GM21737 (cell line): ENCODE measurements at regions not wholly inside any gene's neighbourhood (a gene's known extent, or its start where the extent isn't known, plus 50 kb on each side); places are given as distances from the start of the nearest gene placed in this dataset.
"Not testable (repeated sequence)": the region's sequence is repeated elsewhere in the genome, so short reads cannot be mapped to it uniquely, and the experiment has no call there.

ENCODE experiments used
- ATAC-seq: cut with Tn5 transposase; IDR thresholded peaks from one replicate; pipeline ENCODE4 v1.9.1; 2021; ENCODE audit warnings: mild to moderate bottlenecking, moderate library complexity; ENCODE audit not compliant: unreplicated experiment

GRCh38 chr18:30839056-30839561 is 203.4 kb downstream of the DSC3 start:
- ATAC-seq, result not testable (repeated sequence)

DNA sequence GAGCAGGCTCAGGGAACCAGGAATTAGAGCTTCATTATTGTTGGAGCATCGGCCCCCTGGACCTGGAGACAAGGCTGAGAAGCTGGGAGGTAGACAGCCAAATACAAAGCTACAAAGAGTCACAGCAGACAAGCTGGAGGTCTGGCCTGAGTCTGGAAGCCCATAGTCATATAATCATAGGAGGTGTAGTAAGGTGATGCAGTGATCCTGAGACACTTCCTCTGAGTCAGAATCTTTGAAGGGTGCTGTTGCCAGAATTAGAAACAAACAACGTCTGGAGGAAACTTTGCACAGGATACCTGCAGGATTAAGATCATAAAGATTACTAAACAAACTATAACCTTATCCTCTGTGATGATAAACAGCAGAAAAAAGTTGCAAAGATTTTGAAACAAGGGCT is 213.8 kb downstream of the DSC3 start:
- ATAC-seq, result no peak

GRCh38 chr18:30819619-30820018 is 222.9 kb downstream of the DSC3 start:
- no peak for ATAC-seq

DNA sequence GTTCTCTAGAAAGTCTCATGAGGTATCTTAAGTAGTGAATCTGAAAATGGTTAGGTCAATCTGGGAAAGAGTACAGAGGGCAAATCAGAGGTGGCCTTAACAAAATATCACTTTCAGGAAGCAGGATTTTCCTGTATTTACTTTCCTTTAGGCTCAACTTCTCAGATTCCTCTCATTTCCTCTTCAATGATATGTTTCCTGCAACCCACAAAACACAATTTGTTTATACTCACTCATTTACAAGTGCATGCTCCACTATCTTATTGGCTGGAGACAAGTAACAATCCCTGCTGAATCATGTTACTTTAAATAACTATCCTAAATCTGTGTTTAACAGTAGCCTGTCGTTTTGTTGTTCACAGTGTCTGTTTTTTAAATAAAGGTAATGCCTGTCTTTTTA is 228.1 kb downstream of the DSC3 start:
- no peak for ATAC-seq

DNA sequence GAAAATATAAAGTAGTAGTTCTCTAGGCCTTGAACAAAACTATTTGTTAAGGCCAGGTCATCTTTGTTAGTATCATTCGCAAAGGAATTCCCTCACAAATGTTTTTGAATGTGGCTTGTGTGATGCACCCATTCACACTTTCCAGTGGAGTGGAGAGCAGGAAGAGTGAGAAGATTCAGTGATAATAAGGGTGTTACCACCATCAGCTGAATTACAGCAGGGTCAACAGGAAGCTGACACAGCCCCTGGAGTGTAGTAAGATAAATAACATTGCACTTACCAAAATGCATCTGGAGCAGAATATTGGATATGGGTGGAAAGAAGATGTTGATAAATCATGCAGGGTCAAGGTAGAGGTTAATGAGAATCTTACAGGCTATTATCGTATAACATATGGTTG is 231.0 kb downstream of the DSC3 start:
- ATAC-seq, result no peak

GRCh38 chr18:30810580-30810979 is 232.0 kb downstream of the DSC3 start:
- ATAC-seq, result no peak

DNA sequence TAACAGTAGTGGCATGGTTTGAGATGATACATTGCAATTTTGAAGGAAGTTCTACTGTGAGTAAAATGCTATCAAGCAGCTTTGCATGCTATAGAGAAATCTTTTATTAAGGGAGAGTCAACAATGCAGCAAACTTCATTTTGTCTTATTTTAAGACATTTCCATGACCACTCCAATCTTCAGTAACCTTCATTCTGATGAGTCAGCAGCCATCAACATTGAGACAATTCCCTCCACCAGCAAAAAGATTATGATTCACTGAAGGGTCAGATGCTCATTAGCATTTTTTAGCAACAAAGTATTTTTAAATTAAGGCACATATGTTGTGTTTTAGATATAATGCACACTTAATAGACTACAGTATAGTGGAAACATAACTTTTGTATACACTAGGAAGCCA is 235.7 kb downstream of the DSC3 start:
- ATAC-seq, result no peak

- ATAC-seq, result no peak
These were observed 241.7 kb downstream of the DSC3 start for GRCh38 chr18:30800800-30801199.

GRCh38 chr18:30792051-30792450 is 250.5 kb downstream of the DSC3 start:
- no peak for ATAC-seq

DNA sequence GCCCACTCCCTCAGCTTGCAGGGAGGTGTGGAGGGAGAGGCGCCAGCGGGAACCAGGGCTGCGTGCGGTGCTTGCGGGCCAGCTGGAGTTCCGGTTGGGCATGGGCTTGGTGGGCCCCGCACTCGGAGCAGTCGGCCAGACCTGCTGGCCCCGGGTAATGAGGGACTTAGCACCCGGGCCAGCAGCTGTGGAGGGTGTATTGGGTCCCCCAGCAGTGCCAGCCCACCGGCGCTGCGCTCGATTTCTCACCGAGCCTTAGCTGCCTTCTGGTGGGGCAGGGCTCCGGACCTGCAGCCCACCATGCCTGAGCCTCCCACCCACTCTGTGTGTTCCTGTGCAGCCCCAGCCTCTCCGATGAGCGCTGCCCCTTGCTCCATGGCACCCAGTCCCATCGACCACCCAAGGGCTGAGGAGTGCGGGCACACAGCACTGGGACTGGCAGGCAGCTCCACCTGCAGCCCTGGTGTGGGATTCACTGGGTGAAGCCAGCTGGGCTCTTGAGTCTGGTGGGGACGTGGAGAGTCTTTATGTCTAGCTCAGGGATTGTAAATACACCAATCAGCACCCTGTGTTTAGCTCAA is 254.0 kb downstream of the DSC3 start:
- ATAC-seq, result not testable (repeated sequence)

GRCh38 chr18:30787410-30787809 is 255.1 kb downstream of the DSC3 start:
- ATAC-seq, result no peak

GRCh38 chr18:30781601-30782000 is 260.9 kb downstream of the DSC3 start:
- no peak for ATAC-seq

DNA sequence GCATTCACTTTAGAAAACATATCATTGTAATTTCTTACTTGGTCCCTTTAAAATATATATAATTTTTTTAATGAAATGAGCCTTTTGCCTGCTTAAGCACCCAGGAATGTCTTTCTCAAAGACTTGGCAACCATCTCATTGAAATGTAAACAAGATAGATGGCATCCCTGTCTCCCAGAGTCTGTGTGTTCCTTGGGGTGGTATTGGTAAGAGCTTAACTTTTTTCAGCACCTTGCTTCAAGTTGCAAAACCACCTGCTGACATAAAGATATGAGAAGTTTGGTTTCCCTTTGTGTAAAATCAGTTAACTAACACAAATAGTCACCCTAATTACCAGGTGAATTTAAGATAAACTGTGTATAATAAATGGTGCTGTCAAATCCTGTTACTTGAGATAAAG is 266.9 kb downstream of the DSC3 start:
- no peak for ATAC-seq

- not testable (repeated sequence) for ATAC-seq
These were observed 270.4 kb downstream of the DSC3 start for GRCh38 chr18:30772170-30772569.

DNA sequence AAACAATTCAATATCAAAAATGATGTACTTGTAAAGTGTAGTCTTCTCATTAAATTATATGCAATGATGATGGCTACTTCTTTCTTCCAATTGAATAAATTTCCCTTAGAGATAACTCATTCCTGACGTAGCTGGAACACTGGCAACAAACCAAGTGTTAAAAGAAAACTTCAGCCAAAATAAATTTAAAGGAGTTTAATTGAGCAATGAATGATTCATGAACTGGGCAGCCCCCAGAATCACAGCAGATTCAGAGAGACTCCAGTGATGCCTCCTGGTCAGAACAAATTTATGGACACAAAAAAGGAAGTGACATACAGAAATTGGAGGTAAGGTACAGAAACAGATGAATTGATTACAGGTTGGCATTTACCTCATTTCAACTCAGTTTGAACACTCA is 276.5 kb downstream of the DSC3 start:
- no peak for ATAC-seq

DNA sequence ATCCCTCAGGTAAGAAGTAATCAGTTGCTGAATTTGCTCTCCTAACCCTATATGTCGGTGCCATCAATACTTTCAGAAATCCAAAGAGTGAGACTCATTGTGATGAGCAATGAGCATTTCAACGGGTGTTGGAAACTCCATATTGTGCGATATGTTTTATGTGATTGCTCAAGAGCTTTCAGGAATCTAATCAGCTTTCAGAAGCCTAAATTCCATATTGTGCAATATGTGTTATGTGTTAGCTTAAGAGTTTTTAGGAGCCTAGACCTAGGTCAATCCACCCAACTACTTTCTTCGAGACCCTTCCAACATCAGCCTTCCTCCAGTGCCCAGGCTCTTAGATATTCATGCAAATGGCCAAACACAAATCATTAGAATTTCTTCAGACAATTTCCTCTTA is 277.3 kb downstream of the DSC3 start:
- ATAC-seq, result no peak

DNA sequence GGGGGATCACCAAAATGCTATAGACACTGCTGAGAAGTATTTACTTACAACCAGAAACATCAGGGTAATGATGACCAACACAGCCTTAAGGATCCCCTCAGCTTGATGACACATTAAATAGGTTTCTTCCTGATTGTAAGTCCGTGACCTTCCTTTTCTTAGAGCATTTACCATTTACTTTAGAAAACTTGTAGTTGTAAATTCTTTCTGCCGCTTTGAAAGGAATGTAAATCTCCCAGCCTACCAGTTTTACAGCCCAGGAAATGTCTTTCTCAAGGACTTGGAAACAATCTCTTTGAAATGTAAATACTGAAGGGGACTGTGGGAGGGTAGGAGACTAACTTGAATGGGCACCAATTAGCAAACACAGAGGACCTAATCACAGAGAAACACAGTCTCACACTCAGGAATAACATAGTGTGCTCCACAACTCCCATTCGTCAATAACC is 278.6 kb downstream of the DSC3 start:
- ATAC-seq, result no peak

- ATAC-seq, result no peak
These were observed 287.7 kb downstream of the DSC3 start for GRCh38 chr18:30754846-30755245.

DNA sequence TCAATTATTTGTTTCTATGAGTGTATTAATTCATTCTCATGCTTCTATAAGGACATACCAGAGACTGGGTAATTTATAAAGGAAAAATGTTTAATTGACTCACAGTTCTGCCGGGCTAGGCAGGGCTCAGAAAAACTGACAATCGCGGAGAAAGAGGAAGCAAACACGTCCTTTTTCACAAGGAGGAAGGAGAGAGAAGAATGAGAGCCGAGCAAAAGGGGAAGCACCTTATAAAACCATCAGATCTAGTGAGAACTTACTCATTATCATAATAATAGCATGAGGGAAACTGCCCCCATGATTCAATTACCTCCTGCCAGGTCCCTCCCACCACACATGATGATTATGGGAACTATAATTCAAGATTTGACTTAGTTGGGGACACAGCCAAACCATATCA is 294.0 kb downstream of the DSC3 start:
- no peak for ATAC-seq

- ATAC-seq, result no peak
These were observed 296.3 kb downstream of the DSC3 start for GRCh38 chr18:30746224-30746623.

GRCh38 chr18:30743033-30743432 is 299.5 kb downstream of the DSC3 start:
- no peak for ATAC-seq

- ATAC-seq, result no peak
These were observed 311.6 kb downstream of the DSC3 start for GRCh38 chr18:30730915-30731314.

- ATAC-seq, result no peak
These were observed 314.7 kb downstream of the DSC3 start for GRCh38 chr18:30727849-30728248.
